Esophagus muscularis mucosa (tissue), 3 donors: ENCODE measurements at regions not wholly inside any gene's neighbourhood (a gene's known extent, or its start where the extent isn't known, plus 50 kb on each side); places are given as distances from the start of the nearest gene placed in this dataset.

Source experiments
- POLR2A ChIP-seq: fragments of 450-650 bp; IDR thresholded peaks from one replicate; pipeline ENCODE4 v1.6.1; 2017; ENCODE audit warnings: antibody characterized with exemption, moderate library complexity, mild to moderate bottlenecking, low read depth
- POLR2AphosphoS5 ChIP-seq, 2 donors: sonication (generic); formaldehyde crosslinking; IDR thresholded peaks; one replicate each; pipeline ENCODE4 v1.6.1; 2017; ENCODE audit warnings: antibody characterized with exemption in 2 of 2
- TF ChIP-seq, protein P1 (sequence below), 3 experiments: fragments of 200-600 bp in 2 of 3; fragments of 450-650 bp in 1 of 3; sonication (generic) in 2 of 3; IDR thresholded peaks; one replicate each; pipeline ENCODE4 v1.5.1; 2017 to 2019; ENCODE audit warnings: antibody characterized with exemption in 3 of 3, mild to moderate bottlenecking in 2 of 3, moderate library complexity in 1 of 3

DNA sequence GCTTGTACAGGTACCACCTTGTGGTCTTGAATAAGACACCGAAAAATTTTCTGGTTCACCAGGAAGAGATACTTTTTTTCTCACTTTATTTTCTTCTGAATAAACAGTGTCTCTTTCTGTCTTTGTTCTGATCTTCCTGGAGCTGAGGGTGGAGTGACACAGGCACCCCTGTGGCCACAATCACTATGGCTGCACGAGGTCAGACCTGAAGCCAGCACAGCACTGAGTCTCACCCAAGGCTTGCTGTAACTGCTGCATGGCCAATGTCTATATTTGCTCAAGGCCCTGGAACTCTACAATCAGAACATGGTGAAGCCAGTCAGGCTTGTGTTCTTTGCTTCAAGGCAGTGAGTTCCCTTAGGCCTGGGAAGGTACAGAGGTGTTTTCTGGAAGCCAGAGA, 87.2 kb downstream of the GPR174 start:
- TF ChIP-seq POLR2A = no peak
- no peak for TF ChIP-seq POLR2AphosphoS5 (IDR thresholded peaks at IDR 0.05)
- TF ChIP-seq, protein P1, sequence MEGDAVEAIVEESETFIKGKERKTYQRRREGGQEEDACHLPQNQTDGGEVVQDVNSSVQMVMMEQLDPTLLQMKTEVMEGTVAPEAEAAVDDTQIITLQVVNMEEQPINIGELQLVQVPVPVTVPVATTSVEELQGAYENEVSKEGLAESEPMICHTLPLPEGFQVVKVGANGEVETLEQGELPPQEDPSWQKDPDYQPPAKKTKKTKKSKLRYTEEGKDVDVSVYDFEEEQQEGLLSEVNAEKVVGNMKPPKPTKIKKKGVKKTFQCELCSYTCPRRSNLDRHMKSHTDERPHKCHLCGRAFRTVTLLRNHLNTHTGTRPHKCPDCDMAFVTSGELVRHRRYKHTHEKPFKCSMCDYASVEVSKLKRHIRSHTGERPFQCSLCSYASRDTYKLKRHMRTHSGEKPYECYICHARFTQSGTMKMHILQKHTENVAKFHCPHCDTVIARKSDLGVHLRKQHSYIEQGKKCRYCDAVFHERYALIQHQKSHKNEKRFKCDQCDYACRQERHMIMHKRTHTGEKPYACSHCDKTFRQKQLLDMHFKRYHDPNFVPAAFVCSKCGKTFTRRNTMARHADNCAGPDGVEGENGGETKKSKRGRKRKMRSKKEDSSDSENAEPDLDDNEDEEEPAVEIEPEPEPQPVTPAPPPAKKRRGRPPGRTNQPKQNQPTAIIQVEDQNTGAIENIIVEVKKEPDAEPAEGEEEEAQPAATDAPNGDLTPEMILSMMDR (IDR thresholded peaks at IDR 0.05) = no peak
